Activated naive CD8-positive, alpha-beta T cell treated with anti-CD3 and anti-CD28 coated beads, Interleukin-2, amount 50 U/mL, for 24 hours (primary cell): ENCODE measurements at regions not wholly inside any gene's neighbourhood (a gene's known extent, or its start where the extent isn't known, plus 50 kb on each side); places are given as distances from the start of the nearest gene placed in this dataset.
"Not testable (repeated sequence)": the region's sequence is repeated elsewhere in the genome, so short reads cannot be mapped to it uniquely, and the experiment has no call there.

Source experiments
- ATAC-seq: fragments of 150-1000 bp; cut with Tn5 transposase; one replicate; pipeline ENCODE4 v1.10.0; 2021
- DNase-seq: peaks from one replicate; pipeline ENCODE4 v3.0.0; 2021
- H3K27ac Mint-ChIP-seq: one replicate; pipeline ENCODE4 v1.8.0; 2021; ENCODE audit warnings: mild to moderate bottlenecking, mixed read lengths
- H3K27me3 Mint-ChIP-seq: one replicate; pipeline ENCODE4 v1.8.0; 2021; ENCODE audit warnings: mixed read lengths
- H3K36me3 Mint-ChIP-seq: one replicate; pipeline ENCODE4 v1.8.0; 2021; ENCODE audit warnings: low read depth, mixed read lengths
- H3K4me1 Mint-ChIP-seq: one replicate; pipeline ENCODE4 v1.8.0; 2021; ENCODE audit warnings: mixed read lengths
- H3K4me3 Mint-ChIP-seq: one replicate; pipeline ENCODE4 v1.8.0; 2021; ENCODE audit warnings: mild to moderate bottlenecking, moderate library complexity, mixed read lengths
- H3K9me3 Mint-ChIP-seq: one replicate; pipeline ENCODE4 v1.8.0; 2021; ENCODE audit warnings: mixed read lengths

DNA sequence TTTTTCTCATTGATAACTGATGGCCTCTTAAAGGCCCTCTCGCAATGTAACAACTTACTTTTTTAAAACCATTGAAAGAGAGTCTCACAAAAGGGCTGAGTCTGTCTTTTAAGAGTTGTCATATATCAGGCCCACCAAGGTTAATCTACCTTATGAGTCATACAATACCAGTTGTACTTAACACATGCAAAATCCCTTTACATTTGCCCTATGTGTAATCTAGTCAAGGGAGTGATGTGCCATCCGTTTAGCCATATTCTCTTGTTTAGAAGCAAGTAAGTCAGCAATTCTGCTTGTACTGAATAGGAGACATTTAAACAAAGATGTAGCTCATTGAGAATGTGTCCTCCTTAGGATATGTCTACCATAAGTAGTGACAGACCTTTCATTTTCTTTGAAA lies 143.7 kb downstream of the TENT5A start:
- ATAC-seq (no peak), DNase-seq (no peak)
- H3K9me3 Mint-ChIP-seq, result peaks cover 4% of the 10 kb centered on the region
- no peak overlapping the region for H3K4me3 Mint-ChIP-seq
- no peaks in the 10 kb centered on the region for H3K27me3 Mint-ChIP-seq
- peaks cover 5% of the 10 kb centered on the region for H3K4me1 Mint-ChIP-seq
- no peaks in the 10 kb centered on the region for H3K36me3 Mint-ChIP-seq
- no peak overlapping the region for H3K27ac Mint-ChIP-seq

DNA sequence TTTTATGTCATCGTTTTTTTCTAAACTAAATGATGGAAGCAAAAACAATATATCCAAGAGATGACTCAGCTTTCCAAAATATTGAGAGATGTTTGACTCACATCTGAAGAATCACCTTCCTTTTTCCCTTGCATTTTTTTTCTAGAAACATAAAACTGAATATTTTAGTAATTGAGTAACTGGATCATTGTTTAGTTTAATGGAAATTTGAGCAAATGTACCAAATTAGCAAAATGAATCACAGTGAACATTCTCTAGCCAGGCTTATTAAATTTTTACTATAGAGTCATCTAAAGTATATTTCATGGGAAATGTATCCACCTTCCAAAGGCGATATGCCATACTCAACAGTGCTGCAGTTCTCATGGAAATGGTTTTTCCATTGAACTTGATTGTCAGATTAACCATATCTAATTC lies 145.5 kb downstream of the TENT5A start:
- no peaks in the 10 kb centered on the region for H3K36me3 Mint-ChIP-seq
- H3K9me3 Mint-ChIP-seq, result peaks cover 9% of the 10 kb centered on the region
- no peak overlapping the region for H3K27ac Mint-ChIP-seq
- H3K4me1 Mint-ChIP-seq, result no peaks in the 10 kb centered on the region
- ATAC-seq, result no peak
- H3K4me3 Mint-ChIP-seq, result no peak overlapping the region
- no peak for DNase-seq
- no peaks in the 10 kb centered on the region for H3K27me3 Mint-ChIP-seq

DNA sequence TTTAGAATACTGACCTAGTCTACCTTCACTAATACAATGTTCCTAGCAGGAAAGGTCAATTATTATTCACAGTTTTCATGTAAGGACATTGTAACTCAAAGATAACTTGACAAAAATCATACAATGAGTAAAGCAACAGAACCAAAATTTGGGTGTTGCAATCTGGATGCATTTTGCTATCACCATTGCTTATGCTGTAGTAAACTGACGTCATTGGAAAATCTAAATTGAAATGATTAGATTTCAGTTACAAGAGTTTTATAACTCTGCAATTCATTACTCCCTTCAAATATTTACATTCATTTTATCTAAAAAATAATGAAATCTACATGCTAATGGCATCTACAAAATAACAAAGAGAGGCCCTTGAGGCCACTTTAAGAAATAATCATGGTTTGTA lies 147.0 kb downstream of the TENT5A start:
- DNase-seq (no peak), ATAC-seq (no peak)
- Mint-ChIP-seq H3K4me1 (no peaks in the 10 kb centered on the region), H3K27me3 (no peaks in the 10 kb centered on the region), H3K36me3 (no peaks in the 10 kb centered on the region), H3K4me3 (no peak overlapping the region), H3K9me3 (peaks cover 13% of the 10 kb centered on the region), H3K27ac (no peak overlapping the region)

DNA sequence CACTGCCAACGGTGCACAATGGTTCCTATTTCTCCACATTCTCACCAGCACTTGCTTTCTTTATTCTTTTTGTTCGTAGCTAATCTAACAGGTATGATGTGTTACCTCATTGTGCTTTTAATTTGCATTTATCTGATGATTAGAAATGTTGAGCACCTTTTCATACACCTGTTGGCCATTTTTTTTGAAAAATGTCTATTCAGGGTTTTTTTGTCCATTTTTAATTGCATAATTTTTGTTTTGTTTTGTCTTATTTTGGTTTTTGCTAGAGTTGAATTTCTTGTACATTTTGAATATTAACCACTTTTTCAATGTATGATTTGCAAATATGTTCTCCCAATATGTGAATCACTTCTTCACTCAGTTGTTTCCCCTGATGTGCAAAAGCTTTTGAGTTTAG lies 150.6 kb downstream of the TENT5A start:
- Mint-ChIP-seq H3K9me3 (peaks cover 13% of the 10 kb centered on the region), H3K27ac (no peak overlapping the region), H3K4me1 (no peaks in the 10 kb centered on the region), H3K36me3 (no peaks in the 10 kb centered on the region), H3K4me3 (no peak overlapping the region), H3K27me3 (no peaks in the 10 kb centered on the region)
- ATAC-seq, result no peak
- DNase-seq, result no peak

DNA sequence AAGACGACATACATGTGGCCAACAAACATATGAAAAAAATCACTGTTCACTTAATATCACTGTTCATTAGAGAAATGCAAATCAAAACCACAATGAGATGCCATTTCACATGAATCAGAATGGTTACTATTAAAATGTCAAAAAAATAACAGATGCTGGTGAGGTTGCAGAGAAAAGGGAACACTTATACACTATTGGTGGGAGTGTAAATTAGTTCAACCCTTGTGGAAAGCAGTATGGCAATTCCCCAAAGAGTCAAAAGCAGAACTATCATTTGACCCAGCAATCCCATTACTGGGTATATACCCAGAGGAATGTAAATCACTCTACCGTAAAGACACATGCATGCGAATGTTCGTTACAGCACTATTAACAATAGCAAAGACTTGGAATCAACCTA lies 152.0 kb downstream of the TENT5A start:
- not testable (repeated sequence) for H3K4me1 Mint-ChIP-seq, H3K4me3 Mint-ChIP-seq, DNase-seq, H3K27ac Mint-ChIP-seq, ATAC-seq, H3K36me3 Mint-ChIP-seq, H3K27me3 Mint-ChIP-seq
- peaks cover 13% of the 10 kb centered on the region for H3K9me3 Mint-ChIP-seq

DNA sequence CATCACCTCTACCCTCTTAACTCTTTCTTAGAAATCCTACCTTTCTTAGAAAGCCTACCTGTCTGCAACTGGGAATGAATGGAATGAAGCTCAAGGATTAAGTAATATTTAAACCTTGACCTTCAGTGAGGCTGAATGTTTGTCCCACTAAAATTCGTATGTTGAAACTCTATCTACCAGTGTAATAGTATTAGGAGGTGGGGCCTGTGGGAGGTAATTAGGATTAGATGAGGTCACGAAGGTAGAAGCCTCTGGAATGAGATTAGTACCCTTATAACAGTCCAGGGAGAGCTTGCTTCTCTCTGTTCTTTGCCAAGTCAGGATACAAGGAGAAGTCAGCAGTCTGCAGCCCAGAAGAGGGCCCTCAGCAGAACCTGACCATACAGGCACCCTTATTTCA lies 158.0 kb downstream of the TENT5A start:
- no peaks in the 10 kb centered on the region for H3K36me3 Mint-ChIP-seq
- no peak overlapping the region for H3K4me3 Mint-ChIP-seq
- H3K27me3 Mint-ChIP-seq, result no peaks in the 10 kb centered on the region
- H3K27ac Mint-ChIP-seq, result no peak overlapping the region
- H3K9me3 Mint-ChIP-seq, result no peaks in the 10 kb centered on the region
- DNase-seq (no peak), ATAC-seq (no peak)
- no peaks in the 10 kb centered on the region for H3K4me1 Mint-ChIP-seq

DNA sequence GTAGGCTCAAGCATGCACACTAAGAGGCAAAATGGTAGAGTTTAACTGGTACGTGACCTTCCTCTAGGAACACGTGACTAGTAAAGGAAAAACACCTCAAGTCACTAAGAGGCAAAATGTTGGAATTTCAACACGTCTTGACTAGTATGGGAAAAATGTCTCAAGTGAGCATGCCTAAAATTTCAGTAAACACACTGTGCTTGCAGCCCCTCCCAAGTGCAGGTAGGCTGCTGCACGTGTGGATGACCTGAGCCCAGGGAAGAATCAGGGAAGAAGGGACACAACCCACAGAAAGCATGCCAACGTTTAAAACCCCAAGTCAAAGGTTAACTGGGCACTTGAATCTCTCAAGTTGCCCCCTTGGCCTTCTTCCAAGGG lies 162.2 kb downstream of the TENT5A start:
- DNase-seq (no peak), ATAC-seq (no peak)
- Mint-ChIP-seq H3K4me1 (no peaks in the 10 kb centered on the region), H3K36me3 (no peaks in the 10 kb centered on the region), H3K27ac (no peak overlapping the region), H3K9me3 (peaks cover 4% of the 10 kb centered on the region), H3K4me3 (no peak overlapping the region), H3K27me3 (no peaks in the 10 kb centered on the region)

DNA sequence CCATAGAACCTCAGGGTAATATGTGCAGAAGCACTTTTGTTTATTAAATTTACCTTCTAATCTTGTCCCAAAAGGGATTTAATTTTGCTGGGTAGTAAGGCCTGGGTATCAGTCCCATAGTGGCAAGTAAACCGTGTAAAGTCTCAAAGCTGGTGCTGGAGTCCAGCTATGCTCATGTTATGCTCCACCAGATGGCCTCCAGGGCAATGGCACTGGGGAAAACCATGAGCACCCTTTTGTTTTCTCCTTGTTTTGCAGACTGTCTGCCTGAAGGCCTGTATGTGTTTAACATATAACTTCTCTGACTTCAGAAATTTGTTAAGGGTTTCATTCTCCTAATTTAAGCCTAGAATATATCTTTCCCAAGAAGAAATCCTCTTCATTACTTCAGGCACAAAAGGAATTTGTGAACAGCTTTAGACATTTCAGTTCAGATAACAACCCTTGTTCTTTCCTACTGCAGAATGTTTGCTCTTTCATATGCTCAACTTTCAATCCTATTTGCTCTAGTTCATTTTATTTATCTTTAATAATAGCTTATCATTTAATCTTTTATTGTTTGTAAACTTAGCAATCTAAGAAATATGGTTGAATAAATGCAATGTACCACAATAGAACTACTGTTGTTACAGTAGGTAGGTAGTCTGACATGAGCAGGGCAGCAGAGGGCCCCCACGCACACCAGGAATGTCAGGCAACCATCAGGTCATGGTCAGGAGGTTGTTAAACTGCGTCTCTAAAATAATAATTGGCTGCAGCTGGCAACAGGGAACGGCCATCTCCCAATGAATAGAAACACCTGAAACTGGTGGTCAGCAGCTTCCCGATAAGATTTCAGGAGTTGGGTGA lies 162.8 kb downstream of the TENT5A start:
- no peak for ATAC-seq
- Mint-ChIP-seq H3K27me3 (no peaks in the 10 kb centered on the region), H3K36me3 (no peaks in the 10 kb centered on the region), H3K4me1 (no peaks in the 10 kb centered on the region), H3K27ac (no peak overlapping the region), H3K9me3 (peaks cover 4% of the 10 kb centered on the region), H3K4me3 (no peak overlapping the region)
- no peak for DNase-seq

DNA sequence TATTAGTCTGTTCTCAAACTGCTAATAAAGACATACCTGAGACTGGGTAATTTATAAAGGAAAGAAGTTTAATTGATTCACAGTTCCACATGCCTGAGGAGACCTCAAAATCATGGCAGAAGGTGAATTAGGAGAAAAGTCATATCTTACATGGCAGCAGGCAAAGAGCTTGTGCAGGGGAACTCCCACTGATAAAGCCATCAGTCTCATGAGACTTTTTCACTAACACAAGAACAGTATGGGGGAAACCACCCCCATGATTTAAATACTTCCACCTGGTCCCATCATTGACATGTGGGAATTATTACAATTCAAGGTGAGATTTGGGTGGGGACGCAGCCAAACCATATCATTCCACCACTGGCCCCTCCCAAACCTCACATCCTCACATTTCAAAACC lies 166.8 kb downstream of the TENT5A start:
- H3K9me3 Mint-ChIP-seq, result peaks cover 17% of the 10 kb centered on the region
- H3K36me3 Mint-ChIP-seq, H3K4me3 Mint-ChIP-seq, H3K4me1 Mint-ChIP-seq, H3K27ac Mint-ChIP-seq, DNase-seq, ATAC-seq, H3K27me3 Mint-ChIP-seq: not testable (repeated sequence)

DNA sequence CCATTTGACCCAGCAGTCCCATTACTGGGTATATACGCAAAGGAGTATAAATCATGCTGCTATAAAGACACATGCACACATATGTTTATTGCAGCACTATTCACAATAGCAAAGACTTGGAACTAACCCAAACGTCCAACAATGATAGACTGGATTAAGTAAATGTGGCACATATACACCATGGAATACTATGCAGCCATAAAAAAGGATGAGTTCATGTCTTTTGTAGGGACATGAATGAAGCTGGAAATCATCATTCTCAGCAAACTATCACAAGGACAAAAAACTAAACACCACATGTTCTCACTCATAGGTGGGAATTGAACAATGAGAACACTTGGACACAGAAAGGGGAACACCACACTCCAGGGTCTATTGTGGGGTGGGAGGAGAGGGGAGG lies 168.3 kb downstream of the TENT5A start:
- H3K4me1 Mint-ChIP-seq, H3K27me3 Mint-ChIP-seq, H3K36me3 Mint-ChIP-seq, H3K4me3 Mint-ChIP-seq, H3K27ac Mint-ChIP-seq, ATAC-seq, DNase-seq: not testable (repeated sequence)
- peaks cover 17% of the 10 kb centered on the region for H3K9me3 Mint-ChIP-seq

DNA sequence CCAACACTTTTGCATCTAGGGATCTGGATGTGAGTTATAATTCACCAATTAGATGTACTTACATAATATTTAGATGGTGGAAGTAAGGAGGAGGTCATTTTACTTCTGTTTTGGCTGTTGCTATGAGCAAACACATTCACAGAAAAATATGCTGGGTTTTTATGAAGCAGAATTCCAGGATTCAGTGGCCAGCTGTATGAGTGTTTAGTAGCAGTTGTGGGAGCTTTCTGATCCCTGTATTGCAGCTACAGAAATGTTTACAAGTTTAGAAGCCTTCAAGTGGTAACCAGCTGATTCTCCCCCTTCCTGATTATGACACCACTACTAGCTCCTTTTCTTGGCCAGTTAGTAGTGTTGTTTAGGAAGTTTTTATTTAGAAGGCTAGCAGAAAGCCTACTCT lies 177.0 kb downstream of the TENT5A start:
- Mint-ChIP-seq H3K27me3 (no peaks in the 10 kb centered on the region), H3K27ac (no peak overlapping the region), H3K4me3 (no peak overlapping the region), H3K36me3 (no peaks in the 10 kb centered on the region), H3K9me3 (peaks cover 13% of the 10 kb centered on the region), H3K4me1 (no peaks in the 10 kb centered on the region)
- ATAC-seq (no peak), DNase-seq (no peak)

DNA sequence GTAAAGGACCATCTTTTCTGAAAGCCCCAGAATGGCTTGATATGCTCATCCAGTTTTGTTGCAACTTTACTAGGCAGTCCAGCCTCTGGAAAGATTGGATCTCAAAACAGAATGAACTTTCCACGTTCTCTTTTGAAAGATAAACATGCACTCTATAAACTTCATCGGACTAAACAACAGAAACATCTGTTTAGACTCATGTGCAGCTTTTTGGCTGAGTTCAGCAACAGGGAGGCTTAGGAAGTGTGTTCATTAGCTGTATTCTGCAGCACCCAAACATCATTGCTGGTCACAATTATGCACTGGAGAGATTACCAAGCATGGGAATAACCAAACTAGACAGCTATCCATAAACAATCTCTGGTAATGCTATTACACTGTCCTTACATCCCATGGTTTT lies 180.5 kb downstream of the TENT5A start:
- H3K36me3 Mint-ChIP-seq, result no peaks in the 10 kb centered on the region
- ATAC-seq (no peak), DNase-seq (no peak)
- H3K27me3 Mint-ChIP-seq, result no peaks in the 10 kb centered on the region
- H3K27ac Mint-ChIP-seq, result no peak overlapping the region
- H3K4me1 Mint-ChIP-seq, result no peaks in the 10 kb centered on the region
- peaks cover 8% of the 10 kb centered on the region for H3K9me3 Mint-ChIP-seq
- no peak overlapping the region for H3K4me3 Mint-ChIP-seq

DNA sequence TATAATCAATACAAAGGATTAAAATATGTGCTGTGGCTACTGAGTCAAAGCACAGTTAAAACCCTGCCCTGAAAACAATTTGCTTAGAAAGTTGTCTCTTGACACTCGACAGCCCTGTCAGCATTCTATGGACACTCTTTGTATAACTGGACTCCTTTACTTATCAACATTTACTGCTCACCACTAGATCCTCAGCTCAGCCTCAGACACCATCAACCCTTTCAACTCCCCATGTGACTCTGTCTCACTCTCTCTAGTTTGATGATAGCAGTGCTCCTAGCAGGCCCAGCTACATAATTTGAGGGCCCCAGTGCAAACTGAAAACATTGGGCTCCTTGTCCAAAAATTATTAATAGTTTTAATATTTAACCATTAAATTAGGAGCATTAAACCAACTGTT lies 181.8 kb downstream of the TENT5A start:
- DNase-seq, result no peak
- no peak for ATAC-seq
- no peaks in the 10 kb centered on the region for H3K27me3 Mint-ChIP-seq
- no peaks in the 10 kb centered on the region for H3K36me3 Mint-ChIP-seq
- H3K4me3 Mint-ChIP-seq, result no peak overlapping the region
- no peaks in the 10 kb centered on the region for H3K4me1 Mint-ChIP-seq
- no peak overlapping the region for H3K27ac Mint-ChIP-seq
- peaks cover 7% of the 10 kb centered on the region for H3K9me3 Mint-ChIP-seq

DNA sequence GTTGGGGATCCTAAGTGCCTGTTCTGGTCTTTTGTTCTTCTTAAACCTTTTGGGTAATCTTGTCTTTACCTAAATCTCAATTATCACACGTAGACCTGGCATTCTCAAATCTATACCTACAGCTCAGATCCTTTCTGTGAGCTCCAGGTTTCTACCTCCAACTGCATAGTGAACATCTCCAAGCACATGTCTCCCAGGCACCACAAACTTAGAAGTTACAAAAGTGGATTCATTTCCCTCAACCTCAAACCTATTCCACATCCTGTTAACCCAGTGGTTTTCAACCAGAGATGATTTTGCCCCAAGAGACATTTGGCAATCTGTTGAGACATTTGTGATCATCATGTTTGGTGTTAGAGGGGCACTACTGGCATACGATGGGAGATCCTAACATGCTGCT lies 183.5 kb downstream of the TENT5A start:
- H3K36me3 Mint-ChIP-seq, result no peaks in the 10 kb centered on the region
- ATAC-seq, result no peak
- no peak overlapping the region for H3K27ac Mint-ChIP-seq
- DNase-seq, result no peak
- no peak overlapping the region for H3K4me3 Mint-ChIP-seq
- H3K4me1 Mint-ChIP-seq, result no peaks in the 10 kb centered on the region
- H3K27me3 Mint-ChIP-seq, result no peaks in the 10 kb centered on the region
- peaks cover 4% of the 10 kb centered on the region for H3K9me3 Mint-ChIP-seq

DNA sequence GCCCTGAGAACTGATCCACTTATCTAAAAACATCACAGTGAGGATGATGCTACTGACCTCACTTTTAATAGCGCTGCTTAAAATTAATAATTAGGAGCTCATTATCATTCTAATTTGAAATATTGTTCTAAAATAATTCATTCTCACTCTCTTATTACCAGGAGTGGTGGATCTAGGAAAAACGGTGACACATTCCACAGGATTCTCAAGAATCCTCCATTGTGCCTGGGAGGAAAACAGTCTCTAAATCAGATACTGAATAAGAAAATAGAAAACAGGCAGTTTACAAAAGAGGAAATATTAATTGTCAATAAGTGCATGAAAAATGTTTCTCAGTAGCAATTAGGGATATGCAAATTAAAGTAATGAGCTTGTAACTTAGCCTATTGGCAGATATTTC lies 187.4 kb downstream of the TENT5A start:
- Mint-ChIP-seq H3K4me1 (no peaks in the 10 kb centered on the region), H3K36me3 (no peaks in the 10 kb centered on the region), H3K27ac (no peak overlapping the region), H3K9me3 (peaks cover 4% of the 10 kb centered on the region), H3K27me3 (no peaks in the 10 kb centered on the region), H3K4me3 (no peak overlapping the region)
- ATAC-seq, result no peak
- no peak for DNase-seq
